NCI-H2227 treated with DMSO at 0.1 percent for 48 hours (cell line): ENCODE measurements at regions not wholly inside any gene's neighbourhood (a gene's known extent, or its start where the extent isn't known, plus 50 kb on each side); places are given as distances from the start of the nearest gene placed in this dataset.
A peak's percentile ranks its signal among the peaks of the same experiment; 100 is the strongest.

Experiments
- DNase-seq: peaks from one replicate; lab custom pipeline; 2025; lab: John Stamatoyannopoulos, UW

DNA sequence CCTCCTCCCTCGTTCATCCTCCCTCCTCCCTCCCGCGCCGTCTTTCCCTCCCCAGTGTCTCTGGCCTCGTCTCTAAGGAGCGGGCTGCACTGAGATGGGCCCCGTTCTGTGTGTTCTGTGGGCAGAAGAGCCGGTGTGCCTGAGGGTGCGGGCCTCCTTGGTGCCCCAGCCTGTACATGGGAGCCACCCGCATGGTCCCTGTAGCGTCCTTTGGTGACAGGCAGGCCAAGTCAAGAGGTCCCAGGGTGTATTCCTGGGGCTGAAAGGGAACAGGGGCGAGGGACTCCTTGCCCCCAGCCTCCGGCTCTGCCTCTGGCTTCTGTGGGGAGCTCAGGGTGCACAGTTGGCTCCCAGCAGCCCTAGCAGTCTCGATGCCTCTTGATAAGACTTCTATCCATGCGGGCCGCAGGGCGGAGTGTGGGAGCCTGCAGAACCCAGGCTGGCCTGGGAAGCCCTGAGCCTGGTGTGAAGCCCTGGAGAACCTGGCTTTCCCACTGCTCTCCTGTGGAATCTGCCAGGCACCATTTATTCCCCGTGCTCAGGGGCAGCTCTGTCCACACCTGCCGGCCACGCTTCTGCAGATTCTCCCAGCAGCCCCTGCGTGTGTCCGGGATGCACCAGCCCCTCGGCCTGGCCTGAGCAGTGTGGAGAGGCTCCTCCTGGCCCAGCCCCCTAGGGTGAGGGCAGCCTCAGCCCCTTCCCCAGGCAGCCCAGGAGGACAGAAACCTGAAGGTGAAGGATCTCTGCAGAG, 181.3 kb downstream of the KIF26A start:
- no peak for DNase-seq

DNA sequence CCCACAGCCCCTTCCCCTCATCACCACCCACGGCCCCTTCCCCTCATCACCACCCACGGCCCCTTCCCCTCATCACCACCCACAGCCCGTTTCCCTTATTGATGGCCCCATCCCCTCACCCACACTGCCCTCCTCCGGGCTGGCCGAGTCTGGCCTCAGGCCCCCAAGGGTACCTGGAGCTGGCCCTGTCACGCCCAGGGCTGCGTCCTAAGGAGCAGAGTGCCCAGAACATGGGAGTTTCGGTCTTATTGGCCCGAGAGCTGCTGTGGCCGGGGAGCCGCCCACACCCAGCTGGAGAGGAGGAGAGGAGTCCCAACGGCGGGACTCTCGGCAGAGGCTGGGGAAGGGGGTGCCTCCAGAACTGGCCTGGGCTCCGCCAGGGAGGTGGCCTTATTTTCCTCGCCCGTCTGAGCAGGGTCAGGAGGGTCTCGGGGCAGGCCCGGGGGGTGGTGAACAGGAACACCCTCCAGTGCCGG, 182.3 kb downstream of the KIF26A start:
- no peak for DNase-seq

DNA sequence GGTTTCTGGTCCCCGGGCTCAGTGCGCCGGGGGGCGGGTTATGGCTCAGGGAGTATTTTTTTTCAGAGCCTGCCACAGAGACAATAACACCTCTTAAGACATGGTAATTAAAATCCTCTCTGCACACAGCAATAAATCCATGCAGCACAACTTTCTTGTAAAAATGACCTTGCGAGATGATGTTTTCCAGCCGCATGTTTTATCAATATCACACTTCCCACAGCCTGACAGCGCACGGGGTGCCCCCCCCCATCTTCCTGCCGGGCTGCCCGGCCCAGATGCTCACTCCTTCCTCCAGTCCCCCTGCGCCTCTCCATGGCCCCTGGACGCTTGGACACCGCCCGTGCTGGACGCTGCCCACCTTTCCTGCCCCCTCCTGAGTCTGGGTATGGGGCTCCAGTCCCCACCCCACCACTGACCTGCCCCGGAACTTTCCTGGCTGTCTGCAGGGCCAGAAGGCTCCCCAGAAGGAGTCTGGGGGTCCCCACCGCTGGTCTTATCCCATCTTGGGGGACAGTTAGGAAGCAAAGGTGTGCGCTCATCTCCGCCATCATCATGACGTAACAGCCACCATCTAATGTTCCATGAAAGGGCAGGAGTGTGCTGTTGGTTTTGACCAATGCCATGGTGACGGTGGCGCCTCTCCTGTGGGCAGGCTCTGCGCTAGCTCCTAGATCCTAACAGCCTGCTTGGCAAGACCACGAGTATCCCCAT, 182.9 kb downstream of the KIF26A start:
- DNase-seq, result no peak

DNA sequence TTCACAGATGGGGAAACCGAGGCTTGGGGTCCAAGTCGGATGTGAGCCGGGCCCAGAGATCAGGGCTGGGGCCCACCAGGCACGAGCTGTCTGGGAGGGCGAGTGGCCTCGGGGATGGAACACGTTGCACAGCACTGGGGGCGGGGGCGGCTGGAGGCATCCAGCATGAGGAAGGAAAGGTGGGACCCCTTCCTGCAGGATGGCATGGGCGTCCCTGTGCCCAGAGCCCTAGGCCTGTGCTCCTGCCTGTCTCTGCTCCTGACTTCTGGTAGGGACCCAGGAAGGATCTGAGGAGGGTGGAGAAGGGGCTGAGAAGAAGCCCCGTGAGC, 183.4 kb downstream of the KIF26A start:
- DNase-seq, result no peak

DNA sequence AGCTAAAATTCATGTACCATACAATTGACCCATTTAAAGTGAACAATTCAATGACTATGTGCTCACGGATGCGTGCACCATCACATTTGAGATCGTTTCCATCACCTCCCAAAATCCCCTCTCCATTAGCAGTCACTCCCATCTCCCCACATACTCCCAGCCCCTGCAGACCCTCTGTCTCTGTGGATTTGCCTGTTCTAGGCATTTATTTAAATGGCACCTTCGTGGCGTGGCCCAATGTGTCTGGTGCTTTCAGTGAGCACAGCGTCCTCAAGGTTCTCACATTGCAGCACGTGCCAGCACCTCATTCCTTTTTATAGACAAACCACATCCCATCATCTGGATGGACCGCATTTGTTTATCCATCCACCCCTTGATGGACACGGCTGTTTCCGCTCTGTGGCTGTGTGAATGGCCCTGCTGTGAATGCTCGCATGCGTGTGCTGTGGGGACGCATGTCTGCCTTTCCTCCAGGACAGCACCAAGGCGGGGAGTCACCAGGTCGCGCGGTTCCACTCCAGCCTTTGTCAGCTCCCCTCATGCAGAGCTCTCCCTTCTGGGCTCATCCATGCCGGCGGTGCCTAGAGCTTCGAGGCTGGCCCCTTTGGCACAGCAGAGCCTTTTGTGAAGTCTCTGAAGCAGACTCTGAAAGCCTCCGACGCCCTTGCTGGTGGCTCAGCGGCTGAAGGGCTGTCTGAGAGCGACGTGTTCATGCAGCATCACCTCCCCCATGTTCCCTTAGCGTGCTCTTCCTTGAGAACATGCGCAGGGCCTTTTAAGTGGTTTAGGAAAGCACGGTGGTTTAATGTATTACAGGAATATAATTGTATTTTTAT, 184.4 kb downstream of the KIF26A start:
- DNase-seq, result no peak

DNA sequence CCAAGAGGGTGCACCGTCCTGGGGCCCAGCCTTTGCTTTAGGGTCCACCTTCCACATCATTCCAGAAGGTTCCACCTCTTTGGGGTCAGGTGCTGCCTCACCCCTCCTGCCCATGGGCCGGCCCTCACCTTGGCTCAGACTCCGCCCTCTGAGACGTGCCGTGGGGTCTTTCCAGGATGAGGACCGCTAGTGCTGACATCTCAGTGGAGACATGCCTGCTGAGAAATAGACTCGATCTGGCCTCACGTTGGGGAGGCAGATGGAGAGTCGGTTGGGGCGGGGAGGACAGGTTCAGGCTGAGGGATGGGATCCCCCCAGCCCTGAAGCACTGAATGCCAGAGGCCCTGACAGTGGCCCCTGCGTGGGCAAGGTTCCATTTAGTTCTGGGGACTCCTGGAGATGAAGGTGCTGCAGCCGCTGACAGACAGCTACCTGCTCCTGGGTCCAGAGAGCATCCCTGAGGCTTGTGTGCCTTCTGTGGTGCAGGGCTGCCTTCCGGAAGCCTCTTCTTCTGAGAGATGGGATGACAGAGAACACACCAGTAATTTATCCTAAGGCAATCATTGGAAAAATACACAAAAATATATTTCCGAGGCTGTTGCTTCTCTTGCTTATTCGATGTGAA, 185.3 kb downstream of the KIF26A start:
- no peak for DNase-seq

DNA sequence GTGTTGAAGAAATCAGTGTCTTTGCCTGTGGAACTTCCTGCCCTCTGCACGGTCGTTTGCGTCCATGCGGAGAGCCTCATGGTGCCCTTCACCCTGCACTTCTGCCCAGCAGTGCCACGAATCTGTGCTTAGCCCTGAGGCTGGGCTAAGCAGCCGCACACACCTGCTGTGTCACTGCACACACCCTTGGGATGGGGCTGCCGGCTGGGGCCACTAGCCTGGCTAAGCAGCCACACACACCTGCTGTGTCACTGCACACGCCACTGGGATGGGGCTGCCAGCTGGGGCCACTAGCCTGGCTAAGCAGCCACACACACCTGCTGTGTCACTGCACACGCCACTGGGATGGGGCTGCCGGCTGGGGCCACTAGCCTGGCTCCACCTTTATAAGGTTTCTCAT, 188.5 kb downstream of the KIF26A start:
- no peak for DNase-seq

DNA sequence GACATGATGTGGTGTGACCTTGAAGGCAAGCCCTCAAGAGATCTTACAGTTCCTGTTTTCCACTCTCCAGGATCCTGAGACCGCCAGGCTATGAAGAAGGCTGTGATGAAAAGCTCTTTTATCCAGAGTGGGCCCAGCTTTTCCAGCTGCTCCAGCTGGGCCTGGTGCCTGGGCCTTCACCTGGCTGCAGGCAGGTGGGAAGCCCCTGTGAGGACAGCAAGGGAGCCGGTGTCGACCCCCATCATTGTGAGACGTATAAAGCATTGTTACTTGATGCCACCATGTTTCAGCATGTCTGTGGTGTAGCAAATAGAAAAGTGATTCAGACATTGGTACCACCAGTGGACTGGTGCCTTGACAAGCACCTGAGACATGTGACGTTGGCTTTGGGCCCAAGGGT, 190.2 kb downstream of the KIF26A start:
- DNase-seq, result no peak

DNA sequence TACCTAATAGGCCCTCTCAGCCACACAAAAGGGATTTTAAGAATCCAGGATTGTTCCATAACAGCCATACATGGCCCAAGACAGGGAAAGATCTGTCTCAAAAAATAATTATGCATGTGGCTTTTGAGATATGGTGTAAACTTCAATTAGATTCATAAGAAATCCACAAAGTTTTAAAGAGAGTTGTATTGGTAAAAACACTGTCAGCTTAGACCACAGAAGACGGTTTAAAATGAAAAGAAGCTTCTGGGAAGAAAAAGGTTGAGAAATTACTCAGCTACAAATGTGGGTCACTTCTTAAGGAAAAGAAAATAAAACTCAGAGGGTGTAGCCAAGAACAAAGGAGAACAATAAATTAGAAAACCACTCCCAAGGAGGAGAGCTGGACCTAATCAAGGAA, 191.4 kb downstream of the KIF26A start:
- no peak for DNase-seq

DNA sequence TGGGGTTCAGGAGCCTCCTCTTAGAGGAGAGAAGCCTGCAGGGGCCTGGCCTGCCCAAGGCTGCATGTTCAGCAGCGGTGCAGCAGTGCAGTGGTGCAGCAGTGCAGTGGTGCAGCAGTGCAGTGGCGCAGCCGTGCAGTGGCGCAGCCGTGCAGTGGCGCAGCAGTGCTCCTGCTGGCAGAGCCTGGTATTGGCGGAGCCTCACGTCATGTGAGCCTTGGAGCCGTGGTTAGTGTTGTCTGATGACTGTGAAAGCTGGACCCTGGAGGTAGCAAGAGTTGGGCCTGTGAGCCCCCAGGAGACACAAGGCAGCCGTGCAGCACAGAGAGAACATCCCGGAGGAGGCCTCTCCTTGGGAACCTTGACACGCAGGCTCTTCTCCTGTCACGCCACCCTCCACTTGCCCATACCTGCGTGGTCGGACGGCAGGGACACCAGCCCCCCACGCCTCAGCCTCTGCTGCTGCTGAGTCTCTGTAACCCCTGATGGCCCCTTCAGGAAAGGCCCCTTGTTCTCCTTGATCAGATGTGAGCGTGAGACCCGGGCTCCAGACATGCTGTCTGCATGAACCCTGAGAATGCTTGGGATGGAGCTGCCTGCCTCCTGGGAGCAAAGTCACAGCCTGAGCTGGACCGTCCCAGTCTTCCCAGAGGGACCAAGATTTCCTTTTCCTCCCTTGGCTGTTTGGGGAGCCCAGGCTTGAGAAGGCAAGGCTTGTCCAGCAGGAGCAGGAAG, 193.7 kb downstream of the KIF26A start:
- DNase-seq, result no peak

DNA sequence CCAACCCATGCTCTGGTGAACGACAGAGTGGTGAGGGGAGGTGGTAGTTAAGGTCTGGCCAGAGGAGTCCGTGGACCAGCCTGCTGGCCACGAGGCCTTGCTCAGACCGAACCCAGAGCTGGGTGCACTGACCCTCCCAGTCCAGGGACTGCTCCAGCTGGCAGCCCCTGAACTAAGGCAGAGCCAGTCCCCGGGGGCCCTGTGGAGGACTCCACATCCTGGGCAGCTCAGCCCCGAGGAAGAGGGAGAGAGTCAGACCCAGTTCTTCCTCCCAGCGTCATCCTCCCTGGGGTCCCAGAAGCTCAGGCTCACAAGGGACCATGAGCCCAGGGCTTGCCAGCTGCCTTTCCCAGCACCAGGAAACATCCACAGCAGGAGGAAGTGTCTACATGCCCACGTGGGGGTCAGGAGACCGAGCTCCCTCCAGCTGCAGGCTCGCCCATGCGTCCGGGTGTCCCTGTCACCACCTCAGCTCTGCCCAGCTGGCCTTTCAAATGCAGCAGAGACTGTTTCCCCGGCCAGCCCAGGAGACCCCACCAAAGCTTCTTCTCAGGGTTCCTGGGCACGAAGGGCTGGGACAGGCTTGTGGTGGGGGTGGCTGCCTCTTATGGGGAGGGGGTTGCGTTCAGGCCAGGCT, 194.4 kb downstream of the KIF26A start:
- no peak for DNase-seq

DNA sequence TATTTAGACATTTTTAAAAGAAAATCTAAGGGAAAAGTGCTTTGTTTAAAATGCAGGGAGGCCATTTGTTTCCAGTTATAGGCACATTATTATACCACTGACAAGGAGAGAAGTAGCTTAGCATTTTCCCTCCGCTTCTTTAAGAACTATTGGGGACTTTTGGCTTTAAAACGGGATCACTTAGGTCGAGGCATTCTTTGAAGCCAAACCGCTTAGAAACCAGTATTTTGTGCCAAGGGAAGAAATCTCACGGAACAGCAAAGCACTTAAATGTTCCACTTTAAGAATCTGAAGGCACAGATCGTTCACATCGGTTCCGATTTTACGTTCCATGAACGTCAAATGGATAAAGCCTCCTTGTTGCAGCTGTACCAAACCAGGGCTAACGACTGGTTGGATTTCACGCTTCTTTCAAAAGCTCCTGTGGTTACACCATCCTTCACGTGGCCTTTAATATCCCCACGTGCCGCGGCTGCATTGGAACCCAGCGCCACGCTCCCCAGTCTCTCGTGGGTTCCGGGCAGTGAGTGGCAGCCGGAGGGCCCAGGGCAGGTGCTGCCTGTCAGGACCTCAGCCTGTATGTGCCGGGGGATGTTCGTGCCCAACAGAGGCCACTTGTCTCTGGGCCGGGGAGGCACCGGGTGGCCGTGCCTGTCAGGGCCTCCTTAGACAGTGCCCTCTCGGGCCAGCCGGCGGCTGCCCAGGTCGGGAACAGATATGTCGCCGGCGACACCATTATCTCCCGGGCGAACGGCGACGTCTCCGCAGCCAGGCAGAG, 195.4 kb downstream of the KIF26A start:
- DNase-seq, result no peak

DNA sequence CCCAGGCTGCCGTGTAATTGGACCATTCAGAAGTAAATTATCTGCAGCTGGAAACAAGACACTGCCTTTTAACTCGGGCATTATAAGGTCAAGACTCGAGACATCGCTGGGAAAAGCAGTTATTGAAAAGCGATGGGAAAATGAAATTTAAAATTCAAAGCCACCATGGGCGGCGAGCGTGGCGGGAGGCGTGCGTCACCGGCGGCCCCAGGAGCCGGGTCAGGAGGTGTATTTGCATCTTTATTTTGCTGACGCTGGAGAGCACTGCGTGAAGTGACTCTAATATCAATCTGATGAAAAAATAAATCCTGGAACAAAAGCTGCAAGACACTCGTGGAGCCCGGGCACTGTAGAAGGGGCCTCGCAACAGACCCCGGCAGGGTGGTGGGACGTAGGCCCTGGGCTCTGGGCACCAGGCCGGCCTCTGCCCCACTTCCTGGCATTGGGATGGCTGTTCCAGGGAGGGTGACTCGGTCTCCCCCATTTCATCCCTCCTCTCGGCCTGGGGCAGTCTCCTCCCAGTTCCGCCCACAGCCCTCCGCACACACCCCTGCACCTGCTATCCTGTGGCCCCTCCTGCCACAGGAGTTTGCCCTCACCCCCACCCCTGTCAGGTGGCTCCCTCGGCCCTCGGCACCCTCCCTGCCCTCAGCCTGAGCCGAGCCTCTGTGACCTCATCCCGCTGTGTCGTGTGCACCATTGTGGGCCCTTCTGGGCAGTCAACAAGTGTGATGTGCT, 196.2 kb downstream of the KIF26A start:
- DNase-seq, result peak; percentile 54

DNA sequence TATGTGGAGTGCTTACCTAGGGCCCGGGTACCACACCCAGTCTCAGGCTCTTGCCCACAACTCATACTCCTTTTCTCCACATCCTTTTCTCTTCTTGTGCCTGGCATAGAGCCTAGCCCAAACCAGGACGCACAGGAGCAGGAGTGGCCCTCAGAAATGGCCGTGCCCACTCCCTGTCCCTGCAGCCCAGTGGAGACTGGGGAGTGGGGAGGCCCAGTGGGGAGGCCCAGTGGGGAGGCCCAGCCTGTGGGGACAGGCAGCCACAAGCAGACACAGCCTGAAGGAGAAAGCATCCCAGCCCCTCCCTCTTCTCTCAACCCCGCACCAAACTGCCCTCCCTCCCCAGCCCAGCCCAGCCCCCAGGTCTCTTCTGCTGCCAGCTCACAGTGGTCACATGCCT, 196.8 kb downstream of the KIF26A start:
- no peak for DNase-seq

DNA sequence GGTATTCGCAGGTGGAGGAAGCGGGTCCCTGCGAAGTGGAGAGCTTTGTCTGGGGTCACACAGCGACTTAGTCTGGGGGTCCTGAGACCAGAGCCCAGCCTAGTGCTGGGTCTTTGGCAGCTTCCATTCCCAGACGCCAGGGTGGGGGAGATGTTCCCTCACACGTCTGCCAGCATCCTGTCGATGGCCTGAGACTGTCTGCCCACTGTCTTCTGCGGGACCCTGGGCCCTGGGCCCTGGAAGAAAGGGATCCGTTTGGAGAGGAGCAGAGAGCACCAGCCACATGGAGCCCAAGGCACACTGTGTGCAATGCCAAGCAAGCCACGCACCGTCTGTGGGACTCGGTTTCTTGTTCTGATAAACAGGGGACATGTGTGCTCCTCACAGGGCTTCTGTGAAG, 197.2 kb downstream of the KIF26A start:
- DNase-seq, result no peak

DNA sequence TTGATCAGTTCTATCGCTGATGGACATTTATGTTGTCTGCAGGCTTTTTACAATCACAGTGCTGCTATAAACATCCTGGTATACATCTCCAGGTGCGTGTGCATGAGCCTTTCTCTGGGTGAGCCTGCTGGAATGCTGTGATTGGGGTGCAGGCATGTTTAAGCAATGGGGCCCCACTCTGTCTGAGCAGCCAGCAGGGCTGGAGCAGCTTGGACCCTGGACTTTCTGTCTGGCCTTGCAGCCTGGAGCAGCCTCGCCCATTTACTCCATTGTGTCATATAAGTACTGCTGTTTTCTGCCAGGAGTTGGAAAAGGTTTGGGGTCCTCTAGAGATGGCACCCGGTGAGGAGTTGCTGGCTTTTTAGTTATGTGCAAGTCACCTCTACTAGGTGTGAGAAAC, 199.0 kb downstream of the KIF26A start:
- DNase-seq, result no peak

DNA sequence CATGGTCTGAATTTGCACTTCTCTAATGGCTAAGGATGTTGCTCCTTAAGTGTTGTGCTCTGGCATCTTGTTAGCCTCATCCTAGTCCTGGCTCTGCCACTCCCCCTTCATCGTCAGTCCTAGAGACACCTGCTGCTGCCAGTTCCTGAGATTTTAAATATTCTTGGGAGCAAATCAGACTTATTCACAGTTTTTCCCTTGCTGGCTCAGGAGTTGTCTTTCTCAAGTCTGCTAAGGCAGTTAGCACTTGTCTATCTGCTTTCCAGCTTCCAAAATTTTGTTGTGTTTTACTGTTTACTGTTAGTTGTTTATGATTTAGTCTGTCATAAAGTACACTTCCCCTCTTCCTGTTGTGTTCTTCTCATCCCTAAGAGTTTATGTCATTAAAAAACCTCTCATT, 201.0 kb downstream of the KIF26A start:
- no peak for DNase-seq

DNA sequence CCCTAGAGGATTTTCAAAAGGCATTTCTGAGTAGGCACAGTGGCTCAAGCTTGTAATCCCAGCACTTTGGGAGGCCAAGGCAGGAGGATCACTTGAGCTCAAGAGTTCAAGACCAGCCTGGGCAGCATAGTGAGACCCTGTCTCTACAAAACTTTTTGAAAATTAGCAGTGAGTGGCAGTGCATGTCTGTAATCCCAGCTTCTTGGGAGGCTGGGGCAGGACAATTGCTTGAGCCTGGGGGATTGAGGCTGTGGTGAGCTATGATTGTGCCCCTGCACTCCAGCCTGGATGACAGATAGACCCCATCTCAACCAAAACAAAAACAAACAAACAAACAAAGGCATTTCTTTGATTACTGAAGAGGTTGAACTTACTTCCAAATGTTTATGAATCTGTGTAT, 201.4 kb downstream of the KIF26A start:
- no peak for DNase-seq

DNA sequence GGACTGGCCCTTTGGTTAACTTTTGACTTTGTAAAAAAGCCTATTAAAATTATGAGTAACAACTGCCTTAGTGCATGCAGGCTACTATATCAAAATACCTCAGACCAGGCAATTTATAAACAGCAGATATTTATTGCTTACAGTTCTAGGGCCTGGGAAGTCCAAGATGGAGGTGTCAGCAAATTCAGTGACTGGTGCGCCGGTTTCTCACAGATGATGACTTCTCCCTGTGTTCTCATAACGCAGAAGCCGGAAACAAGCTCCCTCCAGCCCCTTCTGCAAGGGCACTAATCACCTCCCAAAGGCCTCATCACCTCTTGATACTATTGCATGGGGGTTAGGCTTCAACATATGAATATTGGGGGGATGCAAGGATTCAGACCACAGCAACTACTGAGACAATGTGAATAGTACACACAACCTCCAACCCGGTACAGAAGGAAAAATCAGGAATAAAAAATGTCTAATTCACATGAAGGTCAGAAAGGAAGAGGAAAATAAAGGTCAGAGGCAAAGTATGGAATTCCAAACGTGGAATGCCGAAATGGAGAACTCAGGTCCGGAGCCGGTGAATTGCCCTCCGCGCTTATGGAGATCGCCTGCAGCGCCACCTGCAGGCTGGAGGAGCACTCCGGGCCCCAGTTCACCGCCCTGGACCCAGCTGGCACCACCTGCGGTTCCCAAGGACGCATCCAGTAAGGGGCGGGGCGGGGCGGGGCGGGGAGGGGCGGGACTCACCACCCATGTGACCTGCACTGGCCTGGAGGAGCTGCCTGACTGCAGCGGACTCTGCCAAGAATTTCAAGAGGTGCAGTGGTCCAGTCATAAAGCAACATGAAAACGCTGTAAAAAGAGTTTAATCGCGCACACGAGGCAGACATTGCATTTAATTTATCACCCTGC, 203.4 kb downstream of the KIF26A start:
- DNase-seq, result no peak
